T-helper 2 cell (primary cell): ENCODE measurements at regions not wholly inside any gene's neighbourhood (a gene's known extent, or its start where the extent isn't known, plus 50 kb on each side); places are given as distances from the start of the nearest gene placed in this dataset.
A peak's percentile ranks its signal among the peaks of the same experiment; 100 is the strongest.

Experiments
- DNase-seq, 5 experiments: peaks; one replicate each; pipeline versions ENCODE4 v3.0.0 to v3.0.0-alpha.2; 2012 to 2022

DNA sequence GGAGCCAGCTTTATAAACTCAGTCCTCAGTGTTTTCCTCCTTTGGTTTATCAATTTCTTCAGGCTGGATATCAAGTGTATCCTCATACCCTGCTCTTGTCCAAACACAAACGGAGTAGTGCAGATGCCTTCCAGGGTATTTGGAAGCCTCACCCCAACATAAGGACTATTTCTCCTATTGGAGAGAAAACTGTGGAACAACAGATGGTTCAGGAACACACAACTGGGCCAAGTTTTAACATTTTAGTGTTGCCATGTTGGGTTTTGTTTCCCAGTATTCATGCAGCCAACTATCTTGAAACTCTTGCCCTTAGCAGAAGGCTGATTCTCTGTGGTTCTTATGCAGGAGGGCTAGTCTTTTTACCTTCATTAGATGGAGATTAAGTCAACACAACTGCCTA, 398.1 kb downstream of the GABRB3 start:
- DNase-seq = no peak

DNA sequence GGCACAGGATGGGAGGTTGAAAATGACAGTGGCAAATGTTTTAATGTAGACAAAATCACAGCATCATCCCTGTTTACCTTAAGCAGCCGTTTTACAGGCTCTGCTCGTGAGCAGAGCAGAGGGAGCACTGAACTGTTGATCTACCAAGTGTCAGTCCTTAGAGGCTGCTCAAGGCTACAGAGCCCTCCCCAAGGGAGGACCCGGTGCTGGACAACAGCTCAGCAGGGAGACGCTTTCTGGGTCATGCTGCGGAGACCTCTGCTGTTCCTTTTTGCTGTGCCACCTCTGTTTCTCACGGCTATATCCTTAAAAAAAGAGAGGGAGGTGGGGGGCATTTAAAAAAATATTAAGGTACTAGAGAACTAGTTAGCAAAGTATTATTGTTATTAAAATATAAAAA, 400.2 kb downstream of the GABRB3 start:
- DNase-seq = no peak

DNA sequence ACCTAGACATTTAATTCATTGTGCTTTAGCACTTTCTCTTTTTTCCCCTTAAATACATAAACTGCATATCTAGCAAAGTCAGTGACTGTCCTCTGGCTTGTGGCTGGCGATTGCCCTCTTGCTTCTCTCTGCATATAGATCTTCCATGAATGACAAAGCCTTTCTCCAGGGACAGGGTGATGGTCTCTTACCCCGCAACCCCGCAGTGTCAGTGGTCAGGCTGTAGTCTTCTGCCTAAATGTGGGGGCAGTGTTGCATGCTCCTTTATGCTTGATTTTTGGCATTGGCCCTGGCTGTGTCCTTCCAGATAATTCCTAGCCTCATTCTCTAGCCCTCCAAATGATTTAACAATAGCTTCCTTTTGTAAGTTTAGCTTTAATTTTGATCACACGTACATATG, 407.8 kb downstream of the GABRB3 start:
- DNase-seq = no peak

DNA sequence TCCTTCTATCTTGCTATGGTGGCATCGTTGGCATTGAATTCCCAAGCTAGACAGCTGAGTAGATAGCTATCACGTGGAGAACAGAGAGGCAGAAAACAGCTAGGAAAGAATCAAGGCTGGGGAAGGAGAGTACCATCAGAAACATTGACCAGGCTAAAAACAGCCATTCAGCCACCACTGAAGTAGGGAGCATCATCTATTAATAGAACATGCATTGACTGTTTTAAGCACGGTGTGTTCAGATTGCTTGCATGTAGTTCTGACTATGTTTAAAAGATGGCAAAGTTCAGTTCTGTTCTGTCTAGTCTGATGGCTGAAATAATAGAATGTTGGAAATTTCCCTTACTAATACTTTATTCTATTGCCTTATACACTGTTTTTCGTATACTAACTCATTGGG, 413.0 kb downstream of the GABRB3 start:
- no peak for DNase-seq

DNA sequence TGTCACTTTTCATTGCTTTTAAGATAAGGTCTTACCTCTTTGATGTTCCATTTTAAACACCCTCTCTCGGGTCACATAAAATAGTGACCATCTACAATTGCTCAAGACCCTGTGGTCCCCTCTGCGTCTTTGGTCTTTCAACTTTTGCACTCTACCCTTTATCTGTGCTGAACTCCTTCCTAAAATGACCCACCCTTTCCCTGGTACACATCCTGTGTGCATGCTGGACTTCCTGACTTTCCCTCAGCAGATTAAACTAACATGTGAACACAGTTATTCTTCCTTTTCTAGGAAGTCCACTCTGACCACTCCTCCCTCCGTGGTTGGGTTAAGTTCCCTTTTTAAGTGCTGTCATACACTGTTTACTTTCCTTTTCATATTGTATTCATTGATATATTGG, 414.2 kb downstream of the GABRB3 start:
- no peak for DNase-seq

DNA sequence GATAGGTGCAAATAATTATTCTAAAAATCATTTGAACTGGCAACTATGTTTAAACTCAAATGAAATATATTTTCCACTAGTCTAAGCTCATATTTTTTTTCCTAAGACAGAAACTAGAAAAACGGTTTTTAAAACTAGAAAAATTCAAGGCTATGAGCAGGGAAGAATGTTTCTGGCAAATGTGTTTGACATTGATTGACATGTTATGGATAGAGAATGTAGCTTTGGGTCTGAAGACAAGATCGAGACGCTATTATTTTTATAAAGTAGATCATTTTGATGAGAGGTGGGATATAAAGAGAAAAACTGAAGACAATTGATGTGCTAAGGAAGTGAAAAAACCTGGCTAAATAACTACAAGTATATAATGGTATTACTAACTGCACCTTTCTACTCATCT, 415.2 kb downstream of the GABRB3 start:
- no peak for DNase-seq

DNA sequence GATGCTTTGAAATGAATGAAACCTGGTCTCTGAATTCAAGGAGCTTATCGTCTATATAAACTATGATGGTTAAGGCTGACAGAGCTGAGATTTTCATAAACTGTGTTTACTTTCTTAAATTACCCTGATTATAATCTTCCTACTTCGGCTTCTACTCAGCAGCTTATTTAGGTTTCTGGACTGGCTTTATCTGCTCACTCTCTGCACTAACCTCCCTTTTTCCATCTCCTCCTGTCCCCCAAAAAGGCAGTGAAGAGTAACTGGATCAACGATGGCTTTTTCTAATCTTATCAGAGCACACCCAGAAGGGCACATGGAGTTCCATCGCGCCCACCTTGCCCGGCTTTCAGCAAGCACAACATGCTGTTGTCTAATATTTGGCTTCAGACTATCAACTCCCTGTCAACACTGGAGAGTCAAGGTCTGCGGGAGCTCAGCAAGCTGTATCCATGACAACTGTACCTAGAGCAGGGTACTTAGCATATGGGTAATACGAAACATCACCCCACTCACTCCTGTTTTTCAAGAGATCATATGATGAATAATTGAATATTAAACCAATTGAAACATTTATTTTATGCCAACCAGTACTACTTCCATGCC, 417.3 kb downstream of the GABRB3 start:
- no peak for DNase-seq

DNA sequence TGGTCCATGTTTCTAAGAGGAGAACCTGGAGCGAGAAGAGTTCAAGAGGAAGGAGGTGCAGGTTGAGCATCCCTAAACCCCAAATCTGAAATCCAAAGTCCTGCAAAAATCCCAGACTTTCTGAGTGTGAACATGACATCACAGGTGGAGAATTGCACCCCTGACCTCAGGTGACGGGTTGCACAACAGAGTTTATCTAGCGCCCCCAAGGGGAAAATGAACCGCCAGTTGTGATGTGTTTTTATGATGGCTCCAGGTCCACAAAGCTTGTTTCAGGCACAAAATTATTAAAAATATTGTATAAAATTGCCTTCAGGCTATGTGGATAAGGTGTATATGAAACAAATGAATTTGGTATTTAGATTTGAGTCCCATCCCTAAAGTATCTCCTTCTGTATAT, 420.0 kb downstream of the GABRB3 start:
- DNase-seq = no peak

DNA sequence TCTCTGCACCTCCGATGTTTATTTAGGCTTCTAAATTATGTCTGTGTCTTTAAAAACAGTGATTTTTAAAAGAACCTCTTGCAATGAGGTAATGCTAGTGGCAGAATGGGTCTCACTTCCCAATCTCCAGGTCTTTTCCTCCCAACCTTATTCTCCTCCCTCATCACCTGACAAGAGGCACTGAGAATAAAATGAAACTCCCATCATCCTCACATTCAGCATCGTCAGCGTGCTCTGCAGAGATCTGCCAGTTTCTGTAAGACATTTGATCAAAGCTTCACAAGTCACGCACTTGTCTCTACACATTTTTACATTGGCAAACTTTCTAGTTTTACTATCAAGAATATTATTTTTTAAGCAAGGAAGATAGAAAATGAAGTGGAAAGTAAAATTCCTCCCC, 420.5 kb downstream of the GABRB3 start:
- no peak for DNase-seq

DNA sequence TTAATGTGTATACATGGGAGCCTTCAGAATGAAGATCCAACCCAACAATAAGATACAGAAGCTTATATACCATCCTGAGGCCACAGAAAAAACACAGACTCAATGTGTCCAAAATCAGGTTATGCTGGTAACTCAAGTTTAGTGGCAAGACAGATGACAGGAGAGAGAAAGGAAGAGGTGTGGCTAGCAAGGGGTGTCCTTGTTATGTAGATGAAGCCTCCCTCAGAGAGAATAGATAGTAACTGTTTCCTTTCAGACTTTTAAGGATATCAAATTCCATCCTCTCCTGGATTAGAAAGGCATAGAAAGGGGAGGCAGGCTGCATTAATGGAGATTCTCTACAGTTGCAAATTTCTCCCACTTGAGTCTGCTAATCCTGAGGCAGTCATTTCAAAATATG, 447.4 kb downstream of the GABRB3 start:
- DNase-seq = no peak

DNA sequence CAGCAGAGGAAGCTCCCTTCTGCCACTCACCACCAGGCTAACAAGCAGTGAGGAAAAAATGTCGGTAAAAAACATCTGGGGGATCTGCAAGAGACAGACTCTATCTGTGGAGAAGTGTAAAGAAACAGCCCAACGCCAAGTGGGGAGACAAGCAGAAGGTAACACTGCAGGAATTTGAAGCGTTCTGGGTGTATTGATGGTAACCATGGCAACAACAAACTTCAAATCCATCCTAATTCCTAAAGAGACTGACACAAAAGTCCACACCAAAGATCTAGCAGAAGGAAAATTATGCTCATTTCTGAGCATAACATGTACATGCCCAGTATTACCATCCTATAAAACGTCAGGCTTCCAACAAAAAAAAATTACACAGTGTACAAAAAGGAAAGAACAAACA, 449.3 kb downstream of the GABRB3 start:
- no peak for DNase-seq

DNA sequence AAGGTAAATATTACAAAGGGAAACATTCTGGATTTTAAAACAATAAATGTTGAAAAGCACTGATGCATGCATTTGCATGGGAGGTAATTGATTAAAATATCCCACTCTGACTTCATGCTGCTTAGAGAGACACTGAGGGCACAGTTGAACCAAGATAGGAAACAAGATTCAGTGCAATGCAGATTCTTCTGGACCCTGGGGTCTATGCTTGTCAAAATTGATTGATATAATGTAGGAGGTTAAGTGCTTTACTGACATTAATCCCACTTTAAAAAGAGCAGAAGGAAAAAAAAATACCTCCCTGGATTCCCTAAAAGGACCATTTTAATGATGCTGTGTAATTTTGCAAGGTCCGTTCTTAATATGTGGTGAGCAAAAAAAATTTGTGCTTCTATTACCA, 454.2 kb downstream of the GABRB3 start:
- no peak for DNase-seq

DNA sequence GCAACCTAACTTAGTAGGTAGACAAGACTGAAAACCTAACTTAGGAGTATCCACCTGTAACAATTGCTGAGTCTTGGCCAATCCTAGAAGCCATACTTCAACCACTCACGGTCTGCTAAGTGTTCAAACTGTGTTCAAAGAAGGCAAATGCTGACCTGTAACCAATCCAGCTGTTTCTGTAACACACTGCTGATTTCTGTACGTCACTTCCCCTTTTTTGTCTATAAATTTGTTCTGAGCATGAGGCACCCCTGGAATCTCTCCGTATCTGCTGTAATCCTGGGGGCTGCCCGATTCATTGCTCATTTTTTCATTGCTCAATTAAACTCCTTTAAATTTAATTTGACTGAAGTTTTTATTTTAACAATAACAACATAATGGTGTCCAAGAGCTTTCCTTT, 451.4 kb upstream of the ATP10A start:
- no peak for DNase-seq

DNA sequence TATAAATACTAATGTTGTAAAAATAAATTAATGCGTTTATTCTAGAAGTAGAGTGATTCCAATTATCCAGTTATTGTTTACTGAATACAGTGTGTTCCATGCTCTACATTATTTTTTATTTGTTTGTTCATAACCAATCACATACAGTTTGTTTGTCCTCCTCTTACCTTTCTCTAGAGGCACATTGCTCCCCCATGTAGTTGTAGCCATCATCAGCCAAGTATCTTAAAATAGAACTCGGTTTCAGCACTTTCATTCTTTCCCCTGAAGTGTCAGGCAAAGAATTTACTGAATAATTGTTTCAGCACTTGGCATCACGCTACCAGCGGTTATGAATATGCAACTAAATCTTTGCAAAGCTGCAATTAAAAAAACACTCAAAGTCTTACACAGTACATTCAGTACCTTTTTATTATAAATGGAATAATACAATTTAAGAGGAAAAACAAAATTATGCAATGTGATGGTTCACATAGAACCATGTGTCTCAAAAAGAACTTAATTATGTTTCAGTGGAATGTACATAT, 448.6 kb upstream of the ATP10A start:
- no peak for DNase-seq

DNA sequence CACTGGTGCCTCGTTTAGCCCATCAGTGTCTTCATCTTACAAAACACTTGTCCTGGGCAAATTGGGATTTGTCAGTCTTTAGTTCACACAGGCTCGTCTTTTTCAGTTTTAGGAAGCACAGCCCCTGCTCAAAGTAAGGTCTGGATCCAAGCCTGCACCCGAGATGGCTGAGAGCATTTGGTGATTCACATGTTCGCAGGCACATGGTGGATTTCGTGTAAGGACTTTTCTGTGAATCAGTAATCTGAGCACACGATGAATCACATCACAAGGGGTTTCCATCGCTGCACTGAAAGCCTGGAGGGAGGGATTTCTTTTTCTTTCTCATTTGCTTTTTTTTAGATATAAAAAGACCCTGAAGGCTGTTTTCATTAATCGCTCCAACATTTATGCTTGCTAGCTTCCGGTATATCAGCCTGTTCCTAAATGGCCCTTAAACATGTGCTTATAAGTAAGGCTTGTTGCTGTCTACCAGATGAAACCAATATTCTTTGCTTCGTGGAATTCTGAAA, 435.6 kb upstream of the ATP10A start:
- DNase-seq = no peak

DNA sequence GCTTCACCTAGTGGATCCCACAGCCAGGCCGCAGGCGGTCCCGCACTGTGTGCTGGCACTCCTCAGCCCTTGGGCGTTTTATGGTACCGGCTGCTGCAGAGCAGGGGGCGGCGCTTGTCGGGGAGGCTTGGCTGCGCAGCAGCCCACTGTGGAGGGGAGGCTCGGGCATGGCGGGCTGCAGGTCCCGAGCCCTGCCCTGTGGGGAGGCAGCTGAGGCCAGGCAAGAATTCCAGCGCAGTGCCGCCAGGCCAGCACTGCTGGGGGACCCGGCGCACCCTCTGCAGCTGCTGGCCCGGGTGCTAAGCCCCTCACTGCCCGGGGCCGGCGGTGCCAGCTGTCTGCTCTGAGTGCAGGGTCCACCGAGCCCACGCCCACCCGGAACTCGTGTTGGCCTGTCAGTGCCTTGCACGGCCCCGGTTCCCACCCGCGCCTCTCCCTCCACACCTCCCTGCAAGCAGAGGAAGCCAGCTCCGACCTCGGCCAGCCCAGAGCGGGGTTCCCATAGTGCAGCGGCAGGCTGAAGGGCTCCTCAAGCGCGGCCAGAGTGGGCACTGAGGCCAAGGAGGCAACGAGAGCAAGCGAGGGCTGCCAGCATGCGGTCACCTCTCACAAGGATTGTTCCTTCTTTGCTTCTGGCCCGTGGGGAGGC, 435.0 kb upstream of the ATP10A start:
- DNase-seq = no peak

DNA sequence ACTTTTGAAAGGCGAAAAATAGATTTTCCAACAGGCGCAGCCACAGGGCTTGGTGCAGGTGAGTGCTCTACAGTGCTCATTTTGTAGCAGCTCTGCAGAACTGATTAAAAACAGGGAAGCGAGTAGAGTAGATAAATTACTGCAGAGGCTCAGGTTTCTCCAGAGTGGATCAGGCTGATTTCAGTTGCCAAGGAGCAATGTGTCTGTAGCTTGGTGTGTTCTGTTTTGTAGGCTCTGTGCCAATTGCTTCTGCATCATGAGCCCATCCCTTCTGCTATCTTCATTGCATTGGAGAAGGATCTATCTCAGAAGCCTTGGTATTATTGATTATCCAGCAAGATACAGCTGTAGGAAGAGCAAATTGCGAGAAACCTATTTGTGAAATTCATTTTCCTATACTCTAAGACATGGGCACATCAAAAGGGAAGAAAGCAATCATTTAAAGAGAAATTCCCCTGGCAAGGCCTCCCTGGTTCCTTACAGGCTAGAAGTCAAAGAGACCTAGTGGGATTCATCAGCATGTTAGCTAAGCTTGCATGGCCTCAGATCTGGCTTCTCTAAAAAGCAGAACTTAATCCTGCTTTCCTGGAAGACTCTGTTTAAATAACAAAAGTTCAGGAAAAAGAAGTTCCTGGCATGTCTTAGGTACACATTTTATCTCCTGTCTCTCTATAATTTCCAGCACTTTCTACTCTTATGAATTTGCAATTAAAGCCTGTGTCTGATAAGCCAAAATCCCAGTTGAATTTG, 432.4 kb upstream of the ATP10A start:
- no peak for DNase-seq

DNA sequence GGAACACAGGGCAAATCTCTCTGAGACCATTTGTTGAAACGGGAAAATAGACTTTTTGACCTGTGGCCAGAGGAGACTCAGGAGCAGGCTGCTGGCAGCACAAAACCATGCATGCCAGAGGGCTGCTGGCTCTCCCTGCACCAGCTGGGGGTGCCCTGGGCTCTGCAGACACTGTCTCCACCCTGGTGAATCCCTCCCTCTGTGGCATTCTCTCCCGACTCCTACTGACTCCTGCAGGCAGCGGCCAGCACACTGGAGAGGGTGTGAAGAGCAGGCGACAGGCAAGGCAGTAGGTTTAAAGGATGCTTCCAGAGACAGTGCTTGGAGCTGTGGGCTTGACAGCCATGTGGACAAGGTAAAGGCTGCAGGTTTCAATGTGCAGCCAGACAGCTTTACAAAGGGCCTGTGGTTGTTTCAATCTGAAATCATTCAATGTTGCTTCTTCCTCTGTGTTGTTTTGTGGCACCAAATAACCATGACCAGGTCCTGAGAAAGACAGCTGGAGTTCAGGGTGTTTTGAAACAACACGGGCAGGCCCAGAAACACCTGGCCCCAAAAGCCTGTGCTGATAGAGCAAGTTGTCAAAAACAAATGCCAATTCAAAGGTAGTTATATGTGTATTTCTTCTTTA, 431.0 kb upstream of the ATP10A start:
- no peak for DNase-seq

DNA sequence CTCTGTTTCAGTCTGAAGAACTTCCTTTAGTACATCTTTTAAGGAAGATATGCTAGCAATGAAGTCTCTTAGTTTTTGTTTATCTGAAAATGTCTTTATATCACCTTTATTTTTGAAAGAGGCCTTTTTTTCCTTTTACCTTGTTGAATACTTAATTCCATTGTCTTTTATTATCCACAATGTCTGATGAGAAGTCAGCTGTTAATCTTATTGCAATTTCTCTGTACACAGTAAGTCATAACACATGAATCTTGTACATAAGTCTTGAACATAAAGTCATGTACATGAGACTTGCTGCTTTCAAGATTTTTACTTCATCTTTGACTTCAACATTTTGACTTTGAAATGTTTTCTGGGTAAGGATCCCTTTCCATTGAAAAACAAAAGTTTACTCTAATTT, 424.3 kb upstream of the ATP10A start:
- DNase-seq = no peak

DNA sequence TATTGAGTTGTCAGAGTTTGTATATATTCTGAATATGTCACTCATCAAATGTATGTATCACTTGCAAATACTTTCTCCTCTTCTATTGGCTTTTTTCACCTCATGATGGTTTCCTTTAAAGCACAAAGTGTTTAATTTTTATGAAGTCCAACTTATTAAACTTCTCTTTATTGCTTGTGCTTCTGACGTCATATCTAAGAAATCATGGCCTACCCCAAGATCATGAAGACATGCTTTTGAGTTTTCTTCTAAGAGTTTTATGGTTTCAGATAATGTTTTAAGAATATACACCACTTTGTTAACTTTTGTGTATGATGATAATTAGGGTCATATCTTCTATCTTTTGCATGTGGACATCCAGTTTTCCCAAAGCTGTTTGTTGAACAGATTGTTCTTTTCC, 417.2 kb upstream of the ATP10A start:
- no peak for DNase-seq

DNA sequence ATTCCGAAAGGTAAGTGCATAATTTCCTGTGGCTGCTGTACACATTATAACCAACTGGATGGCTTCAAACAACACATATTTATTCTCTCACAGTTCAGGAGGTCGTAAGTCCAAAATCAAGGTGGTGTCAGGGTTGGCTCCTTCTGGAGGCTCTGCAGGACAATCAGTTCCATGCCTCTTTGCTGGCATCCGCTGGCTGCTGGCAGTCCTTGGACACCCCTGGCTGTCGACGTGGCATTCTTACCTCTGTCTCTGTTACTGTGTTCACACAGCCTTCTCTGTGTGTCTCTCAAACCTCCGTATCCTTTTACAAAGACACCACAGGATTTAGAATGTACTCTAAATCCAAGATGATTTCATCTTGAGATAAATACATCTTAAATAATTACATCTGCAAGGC, 398.8 kb upstream of the ATP10A start:
- no peak for DNase-seq

DNA sequence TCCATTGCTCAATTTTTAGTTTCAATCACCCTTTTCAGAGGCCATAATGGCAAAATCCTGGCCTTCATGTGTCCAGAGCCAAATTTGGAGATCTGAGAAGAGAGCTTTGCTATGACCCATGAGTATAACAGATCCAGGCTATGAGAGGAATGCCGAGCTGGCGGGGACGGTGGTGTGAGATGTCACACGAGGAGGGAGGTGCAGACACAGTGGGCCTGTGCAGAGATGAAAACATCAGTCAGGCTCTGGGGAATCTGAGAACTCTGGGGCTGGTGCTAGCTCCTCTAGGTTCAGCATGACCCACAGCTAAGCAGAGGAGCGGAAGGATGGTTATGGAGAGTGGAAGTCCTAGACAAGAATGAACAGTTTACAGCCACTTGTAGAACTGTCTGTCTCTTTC, 398.3 kb upstream of the ATP10A start:
- no peak for DNase-seq

DNA sequence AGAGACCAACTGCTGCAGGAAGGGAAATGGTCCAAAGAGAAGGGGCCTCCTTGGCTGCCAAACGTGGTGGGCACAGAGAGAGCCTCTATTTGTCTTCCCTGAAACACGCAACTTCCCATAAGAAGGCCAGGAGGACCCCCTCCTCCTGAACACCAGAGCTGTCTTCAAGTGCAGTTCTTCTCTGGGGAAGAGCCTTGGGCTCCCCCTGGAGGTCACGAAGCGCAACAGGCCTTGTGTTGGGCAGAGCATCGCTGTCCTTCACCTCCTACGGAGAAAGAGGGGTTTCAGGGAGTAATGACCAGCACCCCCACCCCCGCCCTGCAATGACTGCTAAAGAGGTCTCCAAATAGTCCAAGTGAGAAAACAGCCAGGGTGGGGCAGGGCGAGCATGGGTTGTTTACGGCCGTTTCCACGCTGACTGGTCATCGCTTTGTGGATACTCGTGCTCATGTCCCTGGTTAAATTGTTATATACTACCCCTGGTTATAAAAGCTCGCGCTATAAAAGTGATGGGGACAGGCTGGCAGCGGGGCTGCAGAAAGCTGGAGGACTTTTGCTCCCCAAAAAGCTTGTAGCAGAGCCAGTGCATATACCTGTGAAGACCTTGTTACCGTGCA, 397.5 kb upstream of the ATP10A start:
- peak in 1 of 5 experiments; percentile 37 for DNase-seq
